ENCODE measurements at regions not wholly inside any gene's neighbourhood (a gene's known extent, or its start where the extent isn't known, plus 50 kb on each side); places are given as distances from the start of the nearest gene placed in this dataset.

- no peak overlapping the region for H2AFZ ChIP-seq (ENCODE audit: low read length)
- H3K4me1 ChIP-seq (ENCODE audit: insufficient read depth, low read length): no peaks in the 10 kb centered on the region
- intact Hi-C loops (cut with micrococcal nuclease): no loop called here
- H4K20me1 ChIP-seq (ENCODE audit: low read length): no peaks in the 10 kb centered on the region
- H3K79me2 ChIP-seq (ENCODE audit: low read length): no peaks in the 10 kb centered on the region
- ATAC-seq (no peak), DNase-seq (no peak)
- no TSS peak for BruUV-seq (replicated peaks)
- H3K9ac ChIP-seq (ENCODE audit: low read length): no peak overlapping the region
- H3K36me3 ChIP-seq (ENCODE audit: low read depth, low read length): no peaks in the 10 kb centered on the region
- H3K9me2 ChIP-seq (replicated peaks; ENCODE audit: low read length): no peaks in the 10 kb centered on the region
- H3K27me3 ChIP-seq (ENCODE audit: low read length): no peaks in the 10 kb centered on the region
- H3K4me2 ChIP-seq (ENCODE audit: low read length): no peak overlapping the region
- H3F3A ChIP-seq (ENCODE audit: low read length, unreplicated experiment): no peaks in the 10 kb centered on the region
- no peak overlapping the region for H3K27ac ChIP-seq (ENCODE audit: low read length)
- no peak overlapping the region for H3K4me3 ChIP-seq (ENCODE audit: low read length)
- POLR2A ChIA-PET (ENCODE audit: unreplicated experiment): no interaction called here
- H3K9me3 ChIP-seq (ENCODE audit: low read length): no peaks in the 10 kb centered on the region
- CTCF ChIA-PET: no interaction called here
- TF ChIP-seq EZH2 (IDR thresholded peaks at IDR 0.05; ENCODE audit: low read length, unreplicated experiment) (no peak), EZH2phosphoT487 (IDR thresholded peaks at IDR 0.05; ENCODE audit: borderline replicate concordance, low read length) (no peak), CTCF (conservative IDR thresholded peaks at IDR 0.05; ENCODE audit: low read depth, low read length) (no peak)
Measured at GRCh38 chr17:34521955-34522354, 57.4 kb upstream of the TMEM132E start.

DNA sequence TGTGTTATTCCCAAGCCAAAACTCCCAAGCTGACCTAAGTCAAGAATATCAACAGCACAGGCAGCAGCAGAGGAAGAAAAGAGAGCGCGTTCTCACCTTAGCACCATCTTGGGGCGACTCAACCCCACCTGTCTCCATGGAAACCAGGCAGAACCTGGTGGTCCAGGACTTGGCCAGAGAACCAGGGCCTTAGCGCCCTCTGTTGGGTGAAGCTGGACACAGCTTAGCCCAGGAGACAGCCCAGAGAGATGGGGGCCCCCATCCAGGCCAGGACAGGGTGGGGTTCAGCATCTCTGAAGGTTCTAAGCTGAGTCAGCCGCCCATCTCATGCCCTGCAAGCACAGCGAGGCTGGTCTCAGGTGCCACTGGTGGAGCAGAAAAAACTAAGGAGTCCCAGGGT lies 60.1 kb upstream of the TMEM132E start:
- Histone ChIP-seq H3K79me2 (ENCODE audit: low read length) (no peaks in the 10 kb centered on the region), H4K20me1 (ENCODE audit: low read length) (no peaks in the 10 kb centered on the region), H3K9me3 (ENCODE audit: low read length) (no peaks in the 10 kb centered on the region), H2AFZ (ENCODE audit: low read length) (no peak overlapping the region), H3K27ac (ENCODE audit: low read length) (no peak overlapping the region), H3K9me2 (replicated peaks; ENCODE audit: low read length) (no peaks in the 10 kb centered on the region), H3K4me3 (ENCODE audit: low read length) (no peak overlapping the region), H3K9ac (ENCODE audit: low read length) (no peak overlapping the region), H3K36me3 (ENCODE audit: low read depth, low read length) (no peaks in the 10 kb centered on the region), H3K4me1 (ENCODE audit: insufficient read depth, low read length) (no peaks in the 10 kb centered on the region), H3F3A (ENCODE audit: low read length, unreplicated experiment) (no peaks in the 10 kb centered on the region), H3K27me3 (ENCODE audit: low read length) (no peaks in the 10 kb centered on the region), H3K4me2 (ENCODE audit: low read length) (no peak overlapping the region)
- ATAC-seq: no peak
- no peak for DNase-seq
- ChIA-PET CTCF (no interaction called here), POLR2A (ENCODE audit: unreplicated experiment) (no interaction called here)
- TF ChIP-seq EZH2phosphoT487 (IDR thresholded peaks at IDR 0.05; ENCODE audit: borderline replicate concordance, low read length): no peak
- TF ChIP-seq EZH2 (IDR thresholded peaks at IDR 0.05; ENCODE audit: low read length, unreplicated experiment): no peak
- peak; percentile 40 for TF ChIP-seq CTCF (conservative IDR thresholded peaks at IDR 0.05; ENCODE audit: low read depth, low read length)
- BruUV-seq (replicated peaks): no TSS peak
- intact Hi-C loops (cut with micrococcal nuclease): no loop called here

DNA sequence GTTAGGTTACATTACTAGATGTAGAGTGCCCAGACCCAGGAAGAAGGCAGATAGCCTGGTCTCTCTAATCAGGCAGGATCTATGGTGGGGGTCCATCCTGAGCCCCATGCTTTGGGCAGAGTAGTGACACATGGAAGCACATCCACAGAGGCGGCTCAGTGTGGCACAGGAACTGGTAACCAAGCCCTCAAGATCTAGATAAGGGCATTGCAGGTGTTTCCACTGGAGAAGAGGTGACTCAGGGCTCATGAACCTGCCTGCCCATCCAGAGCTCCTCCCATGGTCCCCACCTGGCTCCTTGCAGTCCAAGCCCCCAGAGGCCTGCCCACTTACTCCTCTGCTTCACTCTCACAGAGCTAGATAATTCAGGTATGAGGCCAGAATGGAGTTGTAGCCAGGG lies 62.0 kb upstream of the TMEM132E start:
- no peak overlapping the region for H3K9ac ChIP-seq (ENCODE audit: low read length)
- ChIA-PET CTCF (no interaction called here), POLR2A (ENCODE audit: unreplicated experiment) (no interaction called here)
- H3K27ac ChIP-seq (ENCODE audit: low read length): no peak overlapping the region
- no peak overlapping the region for H3K4me3 ChIP-seq (ENCODE audit: low read length)
- no peaks in the 10 kb centered on the region for H3K9me2 ChIP-seq (replicated peaks; ENCODE audit: low read length)
- no peaks in the 10 kb centered on the region for H4K20me1 ChIP-seq (ENCODE audit: low read length)
- no peaks in the 10 kb centered on the region for H3F3A ChIP-seq (ENCODE audit: low read length, unreplicated experiment)
- H3K79me2 ChIP-seq (ENCODE audit: low read length): no peaks in the 10 kb centered on the region
- no peak for TF ChIP-seq EZH2 (IDR thresholded peaks at IDR 0.05; ENCODE audit: low read length, unreplicated experiment)
- no peak for TF ChIP-seq CTCF (conservative IDR thresholded peaks at IDR 0.05; ENCODE audit: low read depth, low read length)
- TF ChIP-seq EZH2phosphoT487 (IDR thresholded peaks at IDR 0.05; ENCODE audit: borderline replicate concordance, low read length): no peak
- no peaks in the 10 kb centered on the region for H3K4me1 ChIP-seq (ENCODE audit: insufficient read depth, low read length)
- intact Hi-C loops (cut with micrococcal nuclease): no loop called here
- no peak overlapping the region for H3K4me2 ChIP-seq (ENCODE audit: low read length)
- DNase-seq (no peak), ATAC-seq (no peak)
- H2AFZ ChIP-seq (ENCODE audit: low read length): no peak overlapping the region
- H3K36me3 ChIP-seq (ENCODE audit: low read depth, low read length): no peaks in the 10 kb centered on the region
- BruUV-seq (replicated peaks): no TSS peak
- no peaks in the 10 kb centered on the region for H3K27me3 ChIP-seq (ENCODE audit: low read length)
- no peaks in the 10 kb centered on the region for H3K9me3 ChIP-seq (ENCODE audit: low read length)

Measured in PC-3 (cell line).